DND-41 (cell line): ENCODE measurements at regions not wholly inside any gene's neighbourhood (a gene's known extent, or its start where the extent isn't known, plus 50 kb on each side); places are given as distances from the start of the nearest gene placed in this dataset.

Experiments used
- ATAC-seq: fragments of 200-7000 bp; cut with Tn5 transposase; 3 replicates; pipeline ENCODE4 v1.9.1; 2021; ENCODE audit warnings: low read depth; ENCODE audit not compliant: insufficient read depth
- DNase-seq: peaks from one replicate; pipeline ENCODE4 v3.0.0-alpha.2; 2020
- H2AFZ ChIP-seq: 2 replicates; pipeline ENCODE4 v1.6.0; 2012; ENCODE audit warnings: low read depth, low read length
- H3K27ac ChIP-seq: 2 replicates; pipeline ENCODE4 v1.5.1; 2012; ENCODE audit warnings: low read length, inconsistent platforms
- H3K27me3 ChIP-seq: fragments of 200-600 bp; sonication (generic); 2 replicates; pipeline ENCODE4 v1.6.0; 2012; ENCODE audit warnings: low read length, mild to moderate bottlenecking, inconsistent platforms; ENCODE audit not compliant: insufficient read depth, poor library complexity
- H3K36me3 ChIP-seq: 2 replicates; pipeline ENCODE4 v1.5.1; 2012; ENCODE audit warnings: low read length, inconsistent platforms; ENCODE audit not compliant: insufficient read depth
- H3K4me1 ChIP-seq: 2 replicates; pipeline ENCODE4 v1.5.1; 2012; ENCODE audit warnings: mild to moderate bottlenecking, low read length; ENCODE audit not compliant: insufficient read depth
- H3K4me2 ChIP-seq: 2 replicates; pipeline ENCODE4 v1.6.0; 2012; ENCODE audit warnings: mild to moderate bottlenecking, moderate library complexity, low read length, inconsistent platforms; ENCODE audit not compliant: insufficient read depth
- H3K4me3 ChIP-seq, 2 experiments: fragments of 200-600 bp in 1 of 2; shearing (Covaris generic) in 1 of 2; 2 replicates each; pipeline ENCODE4 v1.5.1; 2012 to 2016; ENCODE audit warnings: inconsistent platforms in 2 of 2, low read length in 2 of 2, mild to moderate bottlenecking in 2 of 2, low read depth in 1 of 2, moderate library complexity in 1 of 2
- H3K79me2 ChIP-seq: 2 replicates; pipeline ENCODE4 v1.6.0; 2012; ENCODE audit warnings: low read length, inconsistent platforms; ENCODE audit not compliant: insufficient read depth
- H3K9ac ChIP-seq: 2 replicates; pipeline ENCODE4 v1.6.0; 2012; ENCODE audit warnings: low read depth, mild to moderate bottlenecking, inconsistent platforms, low read length, moderate library complexity
- H3K9me3 ChIP-seq: 2 replicates; pipeline ENCODE4 v1.5.1; 2012; ENCODE audit warnings: low read length, moderate library complexity, mild to moderate bottlenecking, inconsistent platforms; ENCODE audit not compliant: insufficient read depth, severe bottlenecking
- H4K20me1 ChIP-seq: 2 replicates; pipeline ENCODE4 v1.6.0; 2012; ENCODE audit warnings: low read length; ENCODE audit not compliant: insufficient read depth
- CTCF ChIP-seq: IDR thresholded peaks from 2 replicates; pipeline ENCODE4 v1.5.1; 2012; ENCODE audit warnings: borderline replicate concordance, low read length, moderate library complexity, mild to moderate bottlenecking; ENCODE audit not compliant: poor library complexity, severe bottlenecking; ENCODE audit errors: extremely low read depth
- EZH2 ChIP-seq: IDR thresholded peaks from 3 replicates; pipeline ENCODE4 v1.6.1; 2012; ENCODE audit warnings: borderline replicate concordance, low read depth, mild to moderate bottlenecking, moderate library complexity, low read length, inconsistent platforms; ENCODE audit not compliant: severe bottlenecking

GRCh38 chr12:11549119-11549518 is 100.4 kb upstream of the ETV6 start:
- no peak for ATAC-seq
- TF ChIP-seq CTCF, result no peak
- no peak for TF ChIP-seq EZH2
- no peak overlapping the region for H2AFZ ChIP-seq
- H3K36me3 ChIP-seq, result no peaks in the 10 kb centered on the region
- H3K4me2 ChIP-seq, result no peak overlapping the region
- no peak overlapping the region for H3K9ac ChIP-seq
- H3K4me1 ChIP-seq, result peaks cover 42% of the 10 kb centered on the region
- H3K27ac ChIP-seq, result no peak overlapping the region
- H3K79me2 ChIP-seq, result no peaks in the 10 kb centered on the region
- H3K27me3 ChIP-seq, result no peaks in the 10 kb centered on the region
- no peak for DNase-seq
- no peaks in the 10 kb centered on the region for H4K20me1 ChIP-seq
- H3K9me3 ChIP-seq, result no peaks in the 10 kb centered on the region
- no peak overlapping the region for H3K4me3 ChIP-seq

GRCh38 chr12:11553871-11554533 is 95.5 kb upstream of the ETV6 start:
- Histone ChIP-seq H3K9me3 (no peaks in the 10 kb centered on the region), H3K36me3 (no peaks in the 10 kb centered on the region), H3K4me2 (peak overlapping the region; percentile 46; the same call in 1 of the 2 replicates), H3K4me1 (peaks cover 21% of the 10 kb centered on the region), H3K9ac (no peak overlapping the region), H3K4me3 (no peak overlapping the region), H3K79me2 (no peaks in the 10 kb centered on the region), H2AFZ (peak overlapping the region; percentile 61; the same call in 1 of the 2 replicates), H3K27me3 (no peaks in the 10 kb centered on the region), H3K27ac (0 out of 2 replicates have a peak overlapping the region, but pooled peaks have one; percentile 10), H4K20me1 (no peaks in the 10 kb centered on the region)
- DNase-seq (peak; percentile 73), ATAC-seq (peak; percentile 87)
- TF ChIP-seq EZH2 (no peak), CTCF (peak; percentile 73)

GRCh38 chr12:11555195-11555594 is 94.3 kb upstream of the ETV6 start:
- no peak overlapping the region for H3K4me2 ChIP-seq
- no peaks in the 10 kb centered on the region for H3K27me3 ChIP-seq
- H3K4me3 ChIP-seq, result no peak overlapping the region
- no peaks in the 10 kb centered on the region for H4K20me1 ChIP-seq
- H3K9ac ChIP-seq, result no peak overlapping the region
- H3K9me3 ChIP-seq, result no peaks in the 10 kb centered on the region
- no peaks in the 10 kb centered on the region for H3K79me2 ChIP-seq
- H3K4me1 ChIP-seq, result peaks cover 21% of the 10 kb centered on the region
- ATAC-seq (no peak), DNase-seq (no peak)
- no peak overlapping the region for H2AFZ ChIP-seq
- H3K27ac ChIP-seq, result no peak overlapping the region
- no peaks in the 10 kb centered on the region for H3K36me3 ChIP-seq
- TF ChIP-seq CTCF (no peak), EZH2 (no peak)
